Neural cell (in vitro differentiated cells): ENCODE measurements at regions not wholly inside any gene's neighbourhood (a gene's known extent, or its start where the extent isn't known, plus 50 kb on each side); places are given as distances from the start of the nearest gene placed in this dataset.

Experiments used
- EP300 ChIP-seq: fragments of 450-650 bp; conservative IDR thresholded peaks from 2 replicates; pipeline ENCODE4 v1.6.1; 2014; ENCODE audit warnings: antibody characterized with exemption, mild to moderate bottlenecking, moderate library complexity; ENCODE audit not compliant: poor library complexity, severe bottlenecking
- EZH2 ChIP-seq: fragments of 200-600, 300-800 bp; shearing (Covaris generic), sonication (generic); IDR thresholded peaks from 2 replicates; pipeline ENCODE4 v1.6.1; 2014; ENCODE audit warnings: antibody characterized with exemption, low read length, borderline replicate concordance, mild to moderate bottlenecking; ENCODE audit not compliant: insufficient read depth, poor library complexity, severe bottlenecking
- TAF1 ChIP-seq: IDR thresholded peaks from 2 replicates; pipeline ENCODE4 v1.6.1; 2012; ENCODE audit warnings: low read depth
- TF ChIP-seq, protein P1 (sequence below): fragments of 450-650 bp; IDR thresholded peaks from 2 replicates; pipeline ENCODE4 v1.5.1; 2014; ENCODE audit warnings: antibody characterized with exemption, mild to moderate bottlenecking, moderate library complexity; ENCODE audit not compliant: poor library complexity, severe bottlenecking
- TF ChIP-seq, protein P2 (sequence below): IDR thresholded peaks from 2 replicates; pipeline ENCODE4 v1.6.1; 2012; ENCODE audit warnings: borderline replicate concordance

GRCh38 chr9:19554529-19554928 lies 145.7 kb downstream of the ACER2 start:
- TF ChIP-seq EP300 (no peak), TAF1 (no peak), EZH2 (no peak)
- TF ChIP-seq, protein P1, sequence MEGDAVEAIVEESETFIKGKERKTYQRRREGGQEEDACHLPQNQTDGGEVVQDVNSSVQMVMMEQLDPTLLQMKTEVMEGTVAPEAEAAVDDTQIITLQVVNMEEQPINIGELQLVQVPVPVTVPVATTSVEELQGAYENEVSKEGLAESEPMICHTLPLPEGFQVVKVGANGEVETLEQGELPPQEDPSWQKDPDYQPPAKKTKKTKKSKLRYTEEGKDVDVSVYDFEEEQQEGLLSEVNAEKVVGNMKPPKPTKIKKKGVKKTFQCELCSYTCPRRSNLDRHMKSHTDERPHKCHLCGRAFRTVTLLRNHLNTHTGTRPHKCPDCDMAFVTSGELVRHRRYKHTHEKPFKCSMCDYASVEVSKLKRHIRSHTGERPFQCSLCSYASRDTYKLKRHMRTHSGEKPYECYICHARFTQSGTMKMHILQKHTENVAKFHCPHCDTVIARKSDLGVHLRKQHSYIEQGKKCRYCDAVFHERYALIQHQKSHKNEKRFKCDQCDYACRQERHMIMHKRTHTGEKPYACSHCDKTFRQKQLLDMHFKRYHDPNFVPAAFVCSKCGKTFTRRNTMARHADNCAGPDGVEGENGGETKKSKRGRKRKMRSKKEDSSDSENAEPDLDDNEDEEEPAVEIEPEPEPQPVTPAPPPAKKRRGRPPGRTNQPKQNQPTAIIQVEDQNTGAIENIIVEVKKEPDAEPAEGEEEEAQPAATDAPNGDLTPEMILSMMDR: no peak
- TF ChIP-seq, protein P2, sequence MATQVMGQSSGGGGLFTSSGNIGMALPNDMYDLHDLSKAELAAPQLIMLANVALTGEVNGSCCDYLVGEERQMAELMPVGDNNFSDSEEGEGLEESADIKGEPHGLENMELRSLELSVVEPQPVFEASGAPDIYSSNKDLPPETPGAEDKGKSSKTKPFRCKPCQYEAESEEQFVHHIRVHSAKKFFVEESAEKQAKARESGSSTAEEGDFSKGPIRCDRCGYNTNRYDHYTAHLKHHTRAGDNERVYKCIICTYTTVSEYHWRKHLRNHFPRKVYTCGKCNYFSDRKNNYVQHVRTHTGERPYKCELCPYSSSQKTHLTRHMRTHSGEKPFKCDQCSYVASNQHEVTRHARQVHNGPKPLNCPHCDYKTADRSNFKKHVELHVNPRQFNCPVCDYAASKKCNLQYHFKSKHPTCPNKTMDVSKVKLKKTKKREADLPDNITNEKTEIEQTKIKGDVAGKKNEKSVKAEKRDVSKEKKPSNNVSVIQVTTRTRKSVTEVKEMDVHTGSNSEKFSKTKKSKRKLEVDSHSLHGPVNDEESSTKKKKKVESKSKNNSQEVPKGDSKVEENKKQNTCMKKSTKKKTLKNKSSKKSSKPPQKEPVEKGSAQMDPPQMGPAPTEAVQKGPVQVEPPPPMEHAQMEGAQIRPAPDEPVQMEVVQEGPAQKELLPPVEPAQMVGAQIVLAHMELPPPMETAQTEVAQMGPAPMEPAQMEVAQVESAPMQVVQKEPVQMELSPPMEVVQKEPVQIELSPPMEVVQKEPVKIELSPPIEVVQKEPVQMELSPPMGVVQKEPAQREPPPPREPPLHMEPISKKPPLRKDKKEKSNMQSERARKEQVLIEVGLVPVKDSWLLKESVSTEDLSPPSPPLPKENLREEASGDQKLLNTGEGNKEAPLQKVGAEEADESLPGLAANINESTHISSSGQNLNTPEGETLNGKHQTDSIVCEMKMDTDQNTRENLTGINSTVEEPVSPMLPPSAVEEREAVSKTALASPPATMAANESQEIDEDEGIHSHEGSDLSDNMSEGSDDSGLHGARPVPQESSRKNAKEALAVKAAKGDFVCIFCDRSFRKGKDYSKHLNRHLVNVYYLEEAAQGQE: no peak
